HepG2 (cell line): ENCODE measurements at regions not wholly inside any gene's neighbourhood (a gene's known extent, or its start where the extent isn't known, plus 50 kb on each side); places are given as distances from the start of the nearest gene placed in this dataset.

Experiments
- ATAC-seq: fragments of 200-7000 bp; cut with Tn5 transposase; 3 replicates; pipeline ENCODE4 v1.9.1; 2020; ENCODE audit warnings: mild to moderate bottlenecking, moderate library complexity
- BruUV-seq: library from RNA; stranded (reverse); fragments of 400-500 nt; replicated peaks from 2 replicates; lab custom pipeline; 2021; lab: Mats Ljungman, UMichigan
- CTCF ChIA-PET: fragments of 300-600 bp; formaldehyde crosslinking; extraction: SDS; loops from one replicate; lab custom pipeline; 2021; ENCODE audit warnings: low total read pairs, inconsistent platforms, low intra/inter-chr PET ratio; lab: Yijun Ruan, JAX
- POLR2A ChIA-PET: fragments of 350-600 bp; sonication (Branson Sonifier 250); formaldehyde crosslinking; loops from one replicate; lab custom pipeline; 2020; ENCODE audit warnings: antibody characterized with exemption, inconsistent platforms; lab: Yijun Ruan, JAX
- DNase-seq: peaks from one replicate; pipeline ENCODE4 v3.0.0-alpha.2; 2015; ENCODE audit warnings: low spot score
- FAIRE-seq: peaks from 3 replicates; lab custom pipeline; 2011; peaks lifted over from hg19 to GRCh38; lab: Jason Lieb, UNC
- H2AFZ ChIP-seq: one replicate; pipeline ENCODE4 v1.6.1; 2011; ENCODE audit warnings: low read length, inconsistent platforms
- H3K27ac ChIP-seq: fragments of 300-600 bp; 3 replicates; pipeline ENCODE4 v1.8.0; 2011; ENCODE audit warnings: mixed run types, mild to moderate bottlenecking, mixed read lengths, low read length, inconsistent platforms; ENCODE audit not compliant: insufficient read depth; ENCODE audit errors: extremely low read length
- H3K27me3 ChIP-seq, 2 experiments: fragments of 200-600 bp in 1 of 2; 2 replicates in 1 of 2; 3 replicates in 1 of 2; pipeline versions ENCODE4 v1.6.0 to v1.8.0; 2011; ENCODE audit warnings: low read length in 2 of 2, mild to moderate bottlenecking in 2 of 2, moderate library complexity in 2 of 2, inconsistent platforms in 1 of 2; ENCODE audit not compliant: insufficient read depth in 2 of 2, control insufficient read depth in 1 of 2
- H3K36me3 ChIP-seq, 2 experiments: fragments of 200-600 bp in 1 of 2; replicated peaks in 1 of 2; 2 replicates in 1 of 2; 3 replicates in 1 of 2; pipeline versions ENCODE4 v1.5.1 to v1.8.0; 2011; ENCODE audit warnings: low read length in 2 of 2, inconsistent platforms in 1 of 2; ENCODE audit not compliant: insufficient read depth in 2 of 2, control insufficient read depth in 1 of 2
- H3K4me1 ChIP-seq: 2 replicates; pipeline ENCODE4 v1.5.1; 2012; ENCODE audit warnings: low read length, inconsistent platforms; ENCODE audit not compliant: insufficient read depth
- H3K4me2 ChIP-seq: 2 replicates; pipeline ENCODE4 v1.6.0; 2011; ENCODE audit warnings: low read depth, low read length, inconsistent platforms
- H3K4me3 ChIP-seq, 3 experiments: fragments of 200-600 bp in 1 of 3; sonication (generic), shearing (Covaris generic) in 1 of 3; replicated peaks in 1 of 3; 2 replicates each; pipeline ENCODE4 v1.5.1; 2011 to 2016; ENCODE audit warnings: low read length in 3 of 3, inconsistent platforms in 2 of 3, low read depth in 2 of 3, mild to moderate bottlenecking in 2 of 3, control low read depth in 1 of 3, mixed read lengths in 1 of 3; ENCODE audit not compliant: insufficient read depth in 1 of 3
- H3K79me2 ChIP-seq: one replicate; pipeline ENCODE4 v1.6.1; 2011; ENCODE audit warnings: low read length, inconsistent platforms; ENCODE audit not compliant: insufficient read depth
- H3K9ac ChIP-seq: 2 replicates; pipeline ENCODE4 v1.6.0; 2011; ENCODE audit warnings: mild to moderate bottlenecking, low read depth, low read length, inconsistent platforms; ENCODE audit not compliant: insufficient read depth
- H3K9me3 ChIP-seq: 2 replicates; pipeline ENCODE4 v1.5.1; 2012; ENCODE audit warnings: mild to moderate bottlenecking, low read length
- H4K20me1 ChIP-seq: 2 replicates; pipeline ENCODE4 v1.6.0; 2011; ENCODE audit warnings: inconsistent platforms, mild to moderate bottlenecking, low read length, moderate library complexity; ENCODE audit not compliant: insufficient read depth
- ATAD3A ChIP-seq: sonication (generic); formaldehyde crosslinking; IDR thresholded peaks from 2 replicates; pipeline ENCODE4 v1.4.0; 2020; ENCODE audit warnings: missing genetic modification reagents
- NR2C2 ChIP-seq: sonication (generic); formaldehyde crosslinking; IDR thresholded peaks from 2 replicates; pipeline ENCODE4 v1.4.0; 2020; ENCODE audit warnings: missing genetic modification reagents, mild to moderate bottlenecking, moderate library complexity, borderline replicate concordance
- TOPORS ChIP-seq: sonication (generic); formaldehyde crosslinking; IDR thresholded peaks from 2 replicates; pipeline ENCODE4 v1.8.0; 2023; ENCODE audit warnings: mild to moderate bottlenecking, missing genetic modification reagents
- ZFP37 ChIP-seq: sonication (generic); formaldehyde crosslinking; IDR thresholded peaks from 2 replicates; pipeline ENCODE4 v1.4.0; 2020; ENCODE audit warnings: missing genetic modification reagents, borderline replicate concordance
- ZNF234 ChIP-seq: sonication (generic); formaldehyde crosslinking; conservative IDR thresholded peaks from 2 replicates; pipeline ENCODE4 v1.5.1; 2020; ENCODE audit warnings: mild to moderate bottlenecking, missing genetic modification reagents
- ZNF274 ChIP-seq: sonication (generic); formaldehyde crosslinking; IDR thresholded peaks from 2 replicates; pipeline ENCODE4 v1.5.1; 2020; ENCODE audit warnings: mild to moderate bottlenecking, missing genetic modification reagents
- ZNF343 ChIP-seq: sonication (generic); formaldehyde crosslinking; IDR thresholded peaks from 2 replicates; pipeline ENCODE4 v1.4.0; 2020; ENCODE audit warnings: mild to moderate bottlenecking, missing genetic modification reagents
- ZNF446 ChIP-seq: sonication (generic); formaldehyde crosslinking; IDR thresholded peaks from 2 replicates; pipeline ENCODE4 v1.5.0; 2020; ENCODE audit warnings: mild to moderate bottlenecking, missing genetic modification reagents
- ZNF468 ChIP-seq: sonication (generic); formaldehyde crosslinking; IDR thresholded peaks from 2 replicates; pipeline ENCODE4 v1.8.0; 2022; ENCODE audit warnings: mild to moderate bottlenecking, moderate library complexity, missing genetic modification reagents
- WGBS: methylation state at CpG from one replicate; pipeline ENCODE4 v1.1.6; 2017; ENCODE audit warnings: low lambda C conversion rate; 5-methylcytosine and 5-hydroxymethylcytosine counted together
- in situ Hi-C: cut with HindIII; loops from 2 replicates; pipeline ENCODE4 v1.10.0; 2017; ENCODE audit warnings: low pct_unique_long_range_greater_than_20kb; ENCODE audit not compliant: extremely low pct_ligation_motif_present
- intact Hi-C: fragments of 100-400 bp; cut with micrococcal nuclease; formaldehyde crosslinking; loops from one replicate; pipeline ENCODE4 v1.10.0; 2022; ENCODE audit not compliant: unreplicated experiment
- TF ChIP-seq, protein P1 (sequence below): sonication (generic); formaldehyde crosslinking; IDR thresholded peaks from 2 replicates; pipeline ENCODE4 v1.5.1; 2020; ENCODE audit warnings: mild to moderate bottlenecking, moderate library complexity, missing genetic modification reagents
- TF ChIP-seq, protein P2 (sequence below): sonication (generic); formaldehyde crosslinking; IDR thresholded peaks from 2 replicates; pipeline ENCODE4 v1.8.1; 2023; ENCODE audit warnings: mild to moderate bottlenecking, moderate library complexity, missing genetic modification reagents
- TF ChIP-seq, protein P3 (sequence below): sonication (generic); formaldehyde crosslinking; IDR thresholded peaks from 2 replicates; pipeline ENCODE4 v1.5.0; 2020; ENCODE audit warnings: missing genetic modification reagents
- TF ChIP-seq, protein P4 (sequence below): sonication (generic); formaldehyde crosslinking; IDR thresholded peaks from 2 replicates; pipeline ENCODE4 v1.8.0; 2023; ENCODE audit warnings: mild to moderate bottlenecking, missing genetic modification reagents
- TF ChIP-seq, protein P5 (sequence below): sonication (generic); formaldehyde crosslinking; IDR thresholded peaks from 2 replicates; pipeline ENCODE4 v1.9.0; 2022; ENCODE audit warnings: missing genetic modification reagents, mild to moderate bottlenecking, borderline replicate concordance
- TF ChIP-seq, protein P6 (sequence below): sonication (generic); formaldehyde crosslinking; IDR thresholded peaks from 2 replicates; pipeline ENCODE4 v1.5.0; 2020; ENCODE audit warnings: mild to moderate bottlenecking, missing genetic modification reagents, borderline replicate concordance
- TF ChIP-seq, protein P7 (sequence below): sonication (generic); formaldehyde crosslinking; IDR thresholded peaks from 2 replicates; pipeline ENCODE4 v1.8.0; 2022; ENCODE audit warnings: mild to moderate bottlenecking, missing genetic modification reagents, moderate library complexity

DNA sequence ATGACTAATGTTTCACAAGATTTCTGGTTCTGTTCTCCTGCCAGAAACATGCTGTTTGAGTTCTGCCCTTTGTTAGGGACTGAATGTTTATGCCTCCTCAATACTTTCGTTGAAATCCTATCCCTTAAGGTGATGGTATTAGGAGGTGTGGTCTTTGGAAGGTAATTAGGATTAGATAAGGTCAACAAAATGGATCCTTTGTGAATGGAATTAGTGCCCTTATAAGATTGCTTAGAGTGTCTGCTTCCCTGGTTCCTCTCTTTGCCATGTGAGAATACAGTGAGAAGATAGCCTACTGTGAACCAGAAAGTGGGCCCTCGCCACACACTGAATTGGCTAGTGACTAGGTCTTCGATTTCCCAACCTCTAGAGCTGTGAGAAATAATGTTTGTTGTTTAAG, 621.4 kb upstream of the ALCAM start:
- no peak for DNase-seq
- Histone ChIP-seq H3K27ac (no peak overlapping the region), H4K20me1 (no peaks in the 10 kb centered on the region), H3K4me2 (no peak overlapping the region), H3K36me3 (no peaks in the 10 kb centered on the region), H2AFZ (no peak overlapping the region), H3K79me2 (no peaks in the 10 kb centered on the region), H3K4me3 (no peak overlapping the region), H3K9me3 (no peaks in the 10 kb centered on the region), H3K4me1 (no peaks in the 10 kb centered on the region), H3K27me3 (no peaks in the 10 kb centered on the region; a peak in 1 of 5 replicates), H3K9ac (no peak overlapping the region)
- CTCF ChIA-PET: no interaction called here
- FAIRE-seq: no peak
- BruUV-seq: no TSS peak
- in situ Hi-C loops (no loop called here), intact Hi-C loops (no loop called here)
- POLR2A ChIA-PET: no interaction called here
- no peak for ATAC-seq
- WGBS: 2% methylated on average over 3 of the region's 3 CpGs
- TF ChIP-seq ZNF468: no peak
- no peak for TF ChIP-seq ZNF446 (CRISPR knock-in tag)
- TF ChIP-seq, protein P1, sequence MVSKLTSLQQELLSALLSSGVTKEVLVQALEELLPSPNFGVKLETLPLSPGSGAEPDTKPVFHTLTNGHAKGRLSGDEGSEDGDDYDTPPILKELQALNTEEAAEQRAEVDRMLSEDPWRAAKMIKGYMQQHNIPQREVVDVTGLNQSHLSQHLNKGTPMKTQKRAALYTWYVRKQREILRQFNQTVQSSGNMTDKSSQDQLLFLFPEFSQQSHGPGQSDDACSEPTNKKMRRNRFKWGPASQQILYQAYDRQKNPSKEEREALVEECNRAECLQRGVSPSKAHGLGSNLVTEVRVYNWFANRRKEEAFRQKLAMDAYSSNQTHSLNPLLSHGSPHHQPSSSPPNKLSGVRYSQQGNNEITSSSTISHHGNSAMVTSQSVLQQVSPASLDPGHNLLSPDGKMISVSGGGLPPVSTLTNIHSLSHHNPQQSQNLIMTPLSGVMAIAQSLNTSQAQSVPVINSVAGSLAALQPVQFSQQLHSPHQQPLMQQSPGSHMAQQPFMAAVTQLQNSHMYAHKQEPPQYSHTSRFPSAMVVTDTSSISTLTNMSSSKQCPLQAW (CRISPR knock-in tag): no peak
- no peak for TF ChIP-seq ZFP37
- TF ChIP-seq, protein P2, sequence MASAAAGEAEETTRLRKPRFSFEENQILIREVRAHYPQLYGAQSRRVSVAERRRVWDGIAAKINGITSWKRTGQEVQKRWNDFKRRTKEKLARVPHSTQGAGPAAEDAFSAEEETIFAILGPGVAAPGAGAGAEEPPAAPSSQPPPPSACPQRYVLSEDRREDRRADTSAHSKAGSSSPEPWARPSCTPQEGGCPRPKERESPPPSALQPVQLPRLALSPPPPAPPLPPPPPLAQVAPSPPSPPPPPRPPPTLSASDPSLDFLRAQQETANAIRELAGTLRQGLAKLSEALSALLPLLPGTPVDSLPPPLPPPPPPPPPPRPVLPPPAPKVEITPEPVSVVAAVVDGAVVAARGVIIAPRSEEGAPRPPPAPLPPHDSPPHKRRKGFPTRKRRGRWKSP (CRISPR knock-in tag): no peak
- TF ChIP-seq, protein P3, sequence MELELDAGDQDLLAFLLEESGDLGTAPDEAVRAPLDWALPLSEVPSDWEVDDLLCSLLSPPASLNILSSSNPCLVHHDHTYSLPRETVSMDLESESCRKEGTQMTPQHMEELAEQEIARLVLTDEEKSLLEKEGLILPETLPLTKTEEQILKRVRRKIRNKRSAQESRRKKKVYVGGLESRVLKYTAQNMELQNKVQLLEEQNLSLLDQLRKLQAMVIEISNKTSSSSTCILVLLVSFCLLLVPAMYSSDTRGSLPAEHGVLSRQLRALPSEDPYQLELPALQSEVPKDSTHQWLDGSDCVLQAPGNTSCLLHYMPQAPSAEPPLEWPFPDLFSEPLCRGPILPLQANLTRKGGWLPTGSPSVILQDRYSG (CRISPR knock-in tag): no peak
- TF ChIP-seq, protein P4, sequence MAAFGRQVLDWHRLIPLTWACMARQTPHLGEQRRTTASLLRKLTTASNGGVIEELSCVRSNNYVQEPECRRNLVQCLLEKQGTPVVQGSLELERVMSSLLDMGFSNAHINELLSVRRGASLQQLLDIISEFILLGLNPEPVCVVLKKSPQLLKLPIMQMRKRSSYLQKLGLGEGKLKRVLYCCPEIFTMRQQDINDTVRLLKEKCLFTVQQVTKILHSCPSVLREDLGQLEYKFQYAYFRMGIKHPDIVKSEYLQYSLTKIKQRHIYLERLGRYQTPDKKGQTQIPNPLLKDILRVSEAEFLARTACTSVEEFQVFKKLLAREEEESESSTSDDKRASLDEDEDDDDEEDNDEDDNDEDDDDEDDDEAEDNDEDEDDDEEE (CRISPR knock-in tag): no peak
- no peak for TF ChIP-seq NR2C2 (CRISPR knock-in tag)
- TF ChIP-seq ZNF234 (CRISPR knock-in tag): no peak
- no peak for TF ChIP-seq ZNF343 (CRISPR knock-in tag)
- TF ChIP-seq TOPORS (CRISPR knock-in tag): no peak
- TF ChIP-seq, protein P5, sequence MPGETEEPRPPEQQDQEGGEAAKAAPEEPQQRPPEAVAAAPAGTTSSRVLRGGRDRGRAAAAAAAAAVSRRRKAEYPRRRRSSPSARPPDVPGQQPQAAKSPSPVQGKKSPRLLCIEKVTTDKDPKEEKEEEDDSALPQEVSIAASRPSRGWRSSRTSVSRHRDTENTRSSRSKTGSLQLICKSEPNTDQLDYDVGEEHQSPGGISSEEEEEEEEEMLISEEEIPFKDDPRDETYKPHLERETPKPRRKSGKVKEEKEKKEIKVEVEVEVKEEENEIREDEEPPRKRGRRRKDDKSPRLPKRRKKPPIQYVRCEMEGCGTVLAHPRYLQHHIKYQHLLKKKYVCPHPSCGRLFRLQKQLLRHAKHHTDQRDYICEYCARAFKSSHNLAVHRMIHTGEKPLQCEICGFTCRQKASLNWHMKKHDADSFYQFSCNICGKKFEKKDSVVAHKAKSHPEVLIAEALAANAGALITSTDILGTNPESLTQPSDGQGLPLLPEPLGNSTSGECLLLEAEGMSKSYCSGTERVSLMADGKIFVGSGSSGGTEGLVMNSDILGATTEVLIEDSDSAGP (CRISPR knock-in tag): no peak
- no peak for TF ChIP-seq ATAD3A (CRISPR knock-in tag)
- TF ChIP-seq ZNF274 (CRISPR knock-in tag): no peak
- TF ChIP-seq, protein P6, sequence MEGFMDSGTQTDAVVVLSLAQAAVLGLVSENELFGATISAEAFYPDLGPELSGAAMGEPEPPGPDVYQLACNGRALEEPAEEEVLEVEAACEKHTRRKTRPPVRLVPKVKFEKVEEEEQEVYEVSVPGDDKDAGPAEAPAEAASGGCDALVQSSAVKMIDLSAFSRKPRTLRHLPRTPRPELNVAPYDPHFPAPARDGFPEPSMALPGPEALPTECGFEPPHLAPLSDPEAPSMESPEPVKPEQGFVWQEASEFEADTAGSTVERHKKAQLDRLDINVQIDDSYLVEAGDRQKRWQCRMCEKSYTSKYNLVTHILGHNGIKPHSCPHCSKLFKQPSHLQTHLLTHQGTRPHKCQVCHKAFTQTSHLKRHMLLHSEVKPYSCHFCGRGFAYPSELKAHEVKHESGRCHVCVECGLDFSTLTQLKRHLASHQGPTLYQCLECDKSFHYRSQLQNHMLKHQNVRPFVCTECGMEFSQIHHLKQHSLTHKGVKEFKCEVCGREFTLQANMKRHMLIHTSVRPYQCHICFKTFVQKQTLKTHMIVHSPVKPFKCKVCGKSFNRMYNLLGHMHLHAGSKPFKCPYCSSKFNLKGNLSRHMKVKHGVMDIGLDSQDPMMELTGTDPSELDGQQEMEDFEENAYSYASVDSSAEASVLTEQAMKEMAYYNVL: no peak
- TF ChIP-seq, protein P7, sequence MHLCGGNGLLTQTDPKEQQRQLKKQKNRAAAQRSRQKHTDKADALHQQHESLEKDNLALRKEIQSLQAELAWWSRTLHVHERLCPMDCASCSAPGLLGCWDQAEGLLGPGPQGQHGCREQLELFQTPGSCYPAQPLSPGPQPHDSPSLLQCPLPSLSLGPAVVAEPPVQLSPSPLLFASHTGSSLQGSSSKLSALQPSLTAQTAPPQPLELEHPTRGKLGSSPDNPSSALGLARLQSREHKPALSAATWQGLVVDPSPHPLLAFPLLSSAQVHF (CRISPR knock-in tag): no peak
